Caco-2 (cell line): ENCODE measurements at regions not wholly inside any gene's neighbourhood (a gene's known extent, or its start where the extent isn't known, plus 50 kb on each side); places are given as distances from the start of the nearest gene placed in this dataset.

ENCODE experiments used
- BruUV-seq: library from RNA; stranded (reverse); fragments of 400-500 nt; replicated peaks from 2 replicates; lab custom pipeline; 2021; lab: Mats Ljungman, UMichigan
- CTCF ChIA-PET: fragments of 300-600 bp; sonication (Branson Sonifier 250); formaldehyde crosslinking; loops from one replicate; lab custom pipeline; 2022; ENCODE audit warnings: antibody characterized with exemption; lab: Charles Lee
- POLR2A ChIA-PET: fragments of 300-600 bp; sonication (Branson Sonifier 250); formaldehyde crosslinking; loops from one replicate; lab custom pipeline; 2022; ENCODE audit warnings: antibody characterized with exemption; lab: Charles Lee
- DNase-seq, 2 experiments: peaks; one replicate each; pipeline versions ENCODE4 v3.0.0 to v3.0.0-alpha.2; 2020 to 2022
- H3K27me3 ChIP-seq: replicated peaks from 2 replicates; pipeline ENCODE4 v1.6.0; 2011; ENCODE audit warnings: low read length; ENCODE audit not compliant: control insufficient read depth, insufficient read depth
- H3K36me3 ChIP-seq: 2 replicates; pipeline ENCODE4 v1.5.1; 2011; ENCODE audit warnings: low read length; ENCODE audit not compliant: control insufficient read depth, insufficient read depth
- H3K4me1 ChIP-seq: fragments of 250-450 bp; sonication (Bioruptor Pico); 2 replicates; pipeline ENCODE4 v1.5.1; 2020; ENCODE audit warnings: mild to moderate bottlenecking
- H3K4me3 ChIP-seq: 2 replicates; pipeline ENCODE4 v1.5.1; 2011; ENCODE audit warnings: low read depth, mild to moderate bottlenecking, control low read depth, low read length
- H3K9me3 ChIP-seq: fragments of 250-450 bp; sonication (Bioruptor Pico); 2 replicates; pipeline ENCODE4 v1.5.1; 2020; ENCODE audit warnings: mild to moderate bottlenecking, moderate library complexity
- H3K27ac Mint-ChIP-seq: one replicate; pipeline ENCODE4 v1.8.0; 2022; ENCODE audit warnings: mixed read lengths; ENCODE audit not compliant: unreplicated experiment
- H3K27me3 Mint-ChIP-seq: one replicate; pipeline ENCODE4 v1.8.0; 2022; ENCODE audit warnings: mixed read lengths; ENCODE audit not compliant: insufficient read depth, unreplicated experiment
- H3K36me3 Mint-ChIP-seq: one replicate; pipeline ENCODE4 v1.8.0; 2022; ENCODE audit warnings: mild to moderate bottlenecking, mixed read lengths; ENCODE audit not compliant: insufficient read depth, unreplicated experiment
- H3K4me1 Mint-ChIP-seq: one replicate; pipeline ENCODE4 v1.8.0; 2022; ENCODE audit warnings: low read depth, mixed read lengths; ENCODE audit not compliant: unreplicated experiment
- H3K4me3 Mint-ChIP-seq: one replicate; pipeline ENCODE4 v1.8.0; 2022; ENCODE audit warnings: mild to moderate bottlenecking, moderate library complexity, mixed read lengths; ENCODE audit not compliant: unreplicated experiment
- H3K9me3 Mint-ChIP-seq: one replicate; pipeline ENCODE4 v1.8.0; 2022; ENCODE audit warnings: mixed read lengths; ENCODE audit not compliant: unreplicated experiment
- CTCF ChIP-seq, 2 experiments: fragments of 200-600 bp in 1 of 2; IDR thresholded peaks; 1 replicate in 1 of 2; 2 replicates in 1 of 2; pipeline versions ENCODE4 v1.5.1 to v1.8.0; 2011 to 2022; ENCODE audit warnings: antibody characterized with exemption in 1 of 2, control low read depth in 1 of 2, inconsistent platforms in 1 of 2, low read depth in 1 of 2, low read length in 1 of 2, mild to moderate bottlenecking in 1 of 2, moderate library complexity in 1 of 2; ENCODE audit not compliant: insufficient read depth in 1 of 2, severe bottlenecking in 1 of 2, unreplicated experiment in 1 of 2
- intact Hi-C: fragments of 100-400 bp; cut with micrococcal nuclease; formaldehyde crosslinking; loops from one replicate; pipeline ENCODE4 v1.10.0; 2022; ENCODE audit not compliant: unreplicated experiment

GRCh38 chr4:15314974-15315373, 112.9 kb upstream of the C1QTNF7 start:
- Mint-ChIP-seq H3K9me3 (no peaks in the 10 kb centered on the region), H3K27me3 (peaks cover 6% of the 10 kb centered on the region), H3K36me3 (peaks cover 6% of the 10 kb centered on the region), H3K4me1 (no peaks in the 10 kb centered on the region), H3K27ac (no peak overlapping the region), H3K4me3 (no peak overlapping the region)
- POLR2A ChIA-PET: no interaction called here
- CTCF ChIA-PET: no interaction called here
- BruUV-seq: no TSS peak
- H3K4me3 ChIP-seq: no peak overlapping the region
- no peaks in the 10 kb centered on the region for H3K4me1 ChIP-seq
- H3K36me3 ChIP-seq: no peaks in the 10 kb centered on the region
- no peaks in the 10 kb centered on the region for H3K9me3 ChIP-seq
- intact Hi-C loops: no loop called here
- DNase-seq: no peak
- no peaks in the 10 kb centered on the region for H3K27me3 ChIP-seq
- no peak for TF ChIP-seq CTCF (IDR thresholded peaks at IDR 0.05; ENCODE audit: insufficient read depth in 1 of 2, low read depth in 1 of 2, low read length in 1 of 2, severe bottlenecking in 1 of 2, unreplicated experiment in 1 of 2)

- H3K27me3 ChIP-seq: no peaks in the 10 kb centered on the region
- Mint-ChIP-seq H3K36me3 (peaks cover 6% of the 10 kb centered on the region), H3K27me3 (peaks cover 9% of the 10 kb centered on the region), H3K9me3 (no peaks in the 10 kb centered on the region), H3K4me1 (no peaks in the 10 kb centered on the region), H3K27ac (no peak overlapping the region), H3K4me3 (no peak overlapping the region)
- no peak for DNase-seq
- POLR2A ChIA-PET: no interaction called here
- no TSS peak for BruUV-seq
- no peak overlapping the region for H3K4me3 ChIP-seq
- TF ChIP-seq CTCF (IDR thresholded peaks at IDR 0.05; ENCODE audit: insufficient read depth in 1 of 2, low read depth in 1 of 2, low read length in 1 of 2, severe bottlenecking in 1 of 2, unreplicated experiment in 1 of 2): no peak
- intact Hi-C loops: no loop called here
- H3K36me3 ChIP-seq: no peaks in the 10 kb centered on the region
- CTCF ChIA-PET: no interaction called here
- H3K9me3 ChIP-seq: no peaks in the 10 kb centered on the region
- no peaks in the 10 kb centered on the region for H3K4me1 ChIP-seq
Observed at GRCh38 chr4:15317246-15317645, 110.6 kb upstream of the C1QTNF7 start.

GRCh38 chr4:15318621-15319348, 109.0 kb upstream of the C1QTNF7 start:
- H3K27ac Mint-ChIP-seq: no peak overlapping the region
- H3K27me3 Mint-ChIP-seq: peaks cover 10% of the 10 kb centered on the region
- no TSS peak for BruUV-seq
- H3K4me1 Mint-ChIP-seq: no peaks in the 10 kb centered on the region
- DNase-seq: no peak
- TF ChIP-seq CTCF (IDR thresholded peaks at IDR 0.05; ENCODE audit: insufficient read depth in 1 of 2, low read depth in 1 of 2, low read length in 1 of 2, severe bottlenecking in 1 of 2, unreplicated experiment in 1 of 2): no peak
- no peaks in the 10 kb centered on the region for H3K9me3 ChIP-seq
- CTCF ChIA-PET: no interaction called here
- H3K4me3 Mint-ChIP-seq: no peak overlapping the region
- no peak overlapping the region for H3K4me3 ChIP-seq
- no peaks in the 10 kb centered on the region for H3K27me3 ChIP-seq
- POLR2A ChIA-PET: no interaction called here
- intact Hi-C loops: no loop called here
- H3K9me3 Mint-ChIP-seq: no peaks in the 10 kb centered on the region
- H3K36me3 Mint-ChIP-seq: peaks cover 2% of the 10 kb centered on the region
- H3K4me1 ChIP-seq: no peaks in the 10 kb centered on the region
- H3K36me3 ChIP-seq: no peaks in the 10 kb centered on the region
